Osteocyte (in vitro differentiated cells): ENCODE measurements at regions not wholly inside any gene's neighbourhood (a gene's known extent, or its start where the extent isn't known, plus 50 kb on each side); places are given as distances from the start of the nearest gene placed in this dataset.

ENCODE experiments used
- DNase-seq: peaks from one replicate; pipeline ENCODE4 v3.0.0; 2021; ENCODE audit warnings: mixed read lengths; ENCODE audit not compliant: unreplicated experiment; ENCODE audit errors: extremely low spot score
- H3K27ac Mint-ChIP-seq: one replicate; pipeline ENCODE4 v1.8.0; 2021; ENCODE audit warnings: mild to moderate bottlenecking, mixed read lengths; ENCODE audit not compliant: unreplicated experiment
- H3K27me3 Mint-ChIP-seq: one replicate; pipeline ENCODE4 v1.8.0; 2021; ENCODE audit warnings: mixed read lengths; ENCODE audit not compliant: unreplicated experiment
- H3K36me3 Mint-ChIP-seq: one replicate; pipeline ENCODE4 v1.8.0; 2021; ENCODE audit warnings: mixed read lengths; ENCODE audit not compliant: unreplicated experiment
- H3K4me1 Mint-ChIP-seq: one replicate; pipeline ENCODE4 v1.8.0; 2021; ENCODE audit warnings: mixed read lengths; ENCODE audit not compliant: unreplicated experiment
- H3K4me3 Mint-ChIP-seq: one replicate; pipeline ENCODE4 v1.8.0; 2021; ENCODE audit warnings: mild to moderate bottlenecking, moderate library complexity, mixed read lengths; ENCODE audit not compliant: unreplicated experiment
- H3K9me3 Mint-ChIP-seq: one replicate; pipeline ENCODE4 v1.8.0; 2021; ENCODE audit warnings: mixed read lengths; ENCODE audit not compliant: unreplicated experiment
- TF ChIP-seq, protein P1 (sequence below): fragments of 200-600 bp; sonication (generic); IDR thresholded peaks from 2 replicates; pipeline ENCODE4 v1.5.0; 2021; ENCODE audit warnings: antibody characterized with exemption, mild to moderate bottlenecking, moderate library complexity

DNA sequence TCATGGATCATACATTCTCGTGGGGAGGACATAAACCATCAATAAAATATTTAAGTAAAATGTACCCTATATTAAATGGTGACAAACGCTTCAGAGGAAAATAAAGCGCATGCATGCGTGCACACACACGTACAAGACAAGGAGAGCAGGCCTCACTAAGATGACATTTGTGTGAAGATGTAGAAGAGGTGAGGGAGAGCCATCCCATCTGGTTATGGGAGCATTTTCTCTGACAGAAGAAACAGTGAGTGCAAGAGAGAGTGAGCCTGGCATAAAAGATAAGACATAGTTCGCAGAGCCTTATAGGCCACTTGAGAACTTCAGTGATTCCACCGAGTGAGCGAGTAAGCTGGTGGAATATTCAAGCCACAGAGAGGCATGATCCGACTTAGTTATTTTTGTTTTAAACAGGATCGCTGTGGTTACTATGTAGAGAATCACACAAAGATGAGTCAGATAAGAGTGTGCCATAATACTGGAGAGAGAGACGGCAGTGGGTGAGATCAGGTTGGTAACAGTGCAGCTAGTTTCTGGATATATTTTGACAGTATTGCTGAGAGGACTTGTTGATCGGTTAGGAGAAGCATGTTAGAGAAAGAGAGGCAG, 624.2 kb downstream of the PLPP3 start:
- DNase-seq = no peak
- TF ChIP-seq, protein P1, sequence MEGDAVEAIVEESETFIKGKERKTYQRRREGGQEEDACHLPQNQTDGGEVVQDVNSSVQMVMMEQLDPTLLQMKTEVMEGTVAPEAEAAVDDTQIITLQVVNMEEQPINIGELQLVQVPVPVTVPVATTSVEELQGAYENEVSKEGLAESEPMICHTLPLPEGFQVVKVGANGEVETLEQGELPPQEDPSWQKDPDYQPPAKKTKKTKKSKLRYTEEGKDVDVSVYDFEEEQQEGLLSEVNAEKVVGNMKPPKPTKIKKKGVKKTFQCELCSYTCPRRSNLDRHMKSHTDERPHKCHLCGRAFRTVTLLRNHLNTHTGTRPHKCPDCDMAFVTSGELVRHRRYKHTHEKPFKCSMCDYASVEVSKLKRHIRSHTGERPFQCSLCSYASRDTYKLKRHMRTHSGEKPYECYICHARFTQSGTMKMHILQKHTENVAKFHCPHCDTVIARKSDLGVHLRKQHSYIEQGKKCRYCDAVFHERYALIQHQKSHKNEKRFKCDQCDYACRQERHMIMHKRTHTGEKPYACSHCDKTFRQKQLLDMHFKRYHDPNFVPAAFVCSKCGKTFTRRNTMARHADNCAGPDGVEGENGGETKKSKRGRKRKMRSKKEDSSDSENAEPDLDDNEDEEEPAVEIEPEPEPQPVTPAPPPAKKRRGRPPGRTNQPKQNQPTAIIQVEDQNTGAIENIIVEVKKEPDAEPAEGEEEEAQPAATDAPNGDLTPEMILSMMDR = no peak
- Mint-ChIP-seq H3K27ac (peak overlapping the region; percentile 15), H3K4me3 (no peak overlapping the region), H3K4me1 (peaks cover 29% of the 10 kb centered on the region), H3K27me3 (no peaks in the 10 kb centered on the region), H3K36me3 (no peaks in the 10 kb centered on the region), H3K9me3 (no peaks in the 10 kb centered on the region)

DNA sequence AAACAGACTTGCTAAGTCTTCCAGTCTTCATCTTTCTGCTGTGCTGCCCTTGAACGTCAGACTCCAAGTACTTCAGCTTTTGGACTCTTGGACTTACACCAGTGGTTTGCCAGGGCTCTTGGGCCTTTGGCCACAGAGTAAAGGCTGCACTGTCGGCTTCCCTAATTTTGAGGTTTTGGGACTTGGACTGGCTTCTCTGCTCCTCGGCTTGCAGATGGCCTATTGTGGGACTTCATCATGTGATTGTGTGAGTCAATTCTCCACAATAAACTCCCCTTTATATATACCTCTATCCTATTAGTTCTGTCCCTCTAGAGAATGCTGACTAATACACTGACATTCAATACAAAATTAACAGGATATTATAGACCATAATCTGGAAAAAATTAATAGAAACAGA, 628.1 kb downstream of the PLPP3 start:
- Mint-ChIP-seq H3K27ac (peak overlapping the region; percentile 55), H3K27me3 (no peaks in the 10 kb centered on the region), H3K4me3 (no peak overlapping the region), H3K36me3 (no peaks in the 10 kb centered on the region), H3K9me3 (no peaks in the 10 kb centered on the region), H3K4me1 (peaks cover 26% of the 10 kb centered on the region)
- no peak for DNase-seq
- TF ChIP-seq, protein P1 = no peak

DNA sequence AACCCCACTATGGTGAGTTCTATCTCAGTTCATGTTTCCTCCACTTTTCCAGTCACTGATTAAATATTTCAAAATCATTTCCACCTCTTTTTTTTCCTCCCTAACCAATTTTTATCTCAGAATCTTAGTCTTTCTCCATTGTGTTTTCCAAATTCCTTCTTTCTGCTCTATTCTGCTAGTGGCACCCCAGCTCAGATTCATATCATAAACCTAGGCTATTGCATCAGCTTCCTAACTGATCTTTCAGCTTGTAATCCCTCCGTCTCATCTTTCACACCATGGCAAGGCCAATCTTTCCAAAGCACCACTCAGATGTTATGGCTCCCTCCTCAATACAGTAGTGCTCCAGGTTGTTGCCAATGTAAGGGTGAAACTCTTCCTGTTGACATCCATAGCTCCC, 631.9 kb downstream of the PLPP3 start:
- Mint-ChIP-seq H3K27me3 (no peaks in the 10 kb centered on the region), H3K4me1 (peaks cover 11% of the 10 kb centered on the region), H3K27ac (no peak overlapping the region), H3K4me3 (no peak overlapping the region), H3K9me3 (no peaks in the 10 kb centered on the region), H3K36me3 (no peaks in the 10 kb centered on the region)
- DNase-seq = no peak
- TF ChIP-seq, protein P1 = no peak

DNA sequence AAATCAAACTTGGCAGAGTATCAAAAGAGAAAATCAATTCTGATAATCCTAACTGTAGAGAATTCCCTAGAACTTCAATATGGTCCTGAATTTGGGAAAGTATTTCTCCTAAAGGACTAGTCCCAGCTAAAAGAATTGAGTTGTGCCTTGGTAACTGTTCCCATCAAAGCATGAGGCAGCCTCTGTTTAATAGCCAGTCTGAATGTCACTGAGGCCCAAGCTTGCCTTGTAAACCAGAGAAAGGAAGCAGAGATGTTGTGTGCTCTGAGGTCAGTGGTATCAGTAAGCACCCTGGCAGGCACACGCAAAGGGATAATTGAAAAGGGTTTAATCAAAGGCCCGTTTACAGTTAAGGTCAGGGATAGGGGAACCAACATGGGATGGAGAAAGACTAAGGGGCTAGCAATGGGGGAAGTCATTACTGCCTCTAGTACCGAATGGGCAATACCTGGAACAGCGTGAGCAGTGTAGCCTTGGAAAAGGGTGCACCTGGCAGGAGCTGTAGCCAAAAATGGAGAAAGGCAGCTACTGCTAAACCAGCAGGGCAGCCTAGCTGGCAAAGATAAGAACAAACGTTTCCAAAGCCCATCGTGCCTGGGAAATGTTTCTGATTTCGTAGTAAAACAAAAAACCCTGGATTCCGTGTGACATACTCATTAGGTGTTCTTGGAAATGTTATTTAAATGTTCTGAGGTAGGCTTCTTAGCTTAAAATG, 635.5 kb downstream of the PLPP3 start:
- no peaks in the 10 kb centered on the region for H3K4me1 Mint-ChIP-seq
- DNase-seq = no peak
- H3K27ac Mint-ChIP-seq = no peak overlapping the region
- no peak overlapping the region for H3K4me3 Mint-ChIP-seq
- H3K27me3 Mint-ChIP-seq = no peaks in the 10 kb centered on the region
- H3K9me3 Mint-ChIP-seq = no peaks in the 10 kb centered on the region
- H3K36me3 Mint-ChIP-seq = no peaks in the 10 kb centered on the region
- TF ChIP-seq, protein P1 = no peak

DNA sequence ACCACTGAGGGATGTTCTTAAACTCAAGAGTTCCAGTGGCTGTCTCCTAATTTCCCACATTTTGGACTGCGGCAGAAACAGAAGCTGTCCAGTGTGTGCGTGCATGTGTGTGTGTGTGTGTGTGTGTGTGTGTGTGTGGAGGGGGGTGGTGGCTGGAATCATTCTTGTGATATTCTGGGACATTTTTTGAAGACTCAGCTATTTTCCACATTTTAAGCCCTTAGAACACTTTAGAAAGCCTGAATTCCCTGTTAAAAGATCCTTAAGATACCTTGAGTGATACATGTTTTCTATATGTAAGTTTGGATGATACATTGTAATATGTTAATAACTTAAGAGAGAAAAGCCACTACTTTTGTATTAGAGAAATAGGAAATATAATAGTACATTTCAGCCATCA, 636.4 kb downstream of the PLPP3 start:
- Mint-ChIP-seq H3K27ac (no peak overlapping the region), H3K9me3 (no peaks in the 10 kb centered on the region), H3K4me3 (no peak overlapping the region), H3K27me3 (no peaks in the 10 kb centered on the region), H3K36me3 (no peaks in the 10 kb centered on the region), H3K4me1 (peaks cover 8% of the 10 kb centered on the region)
- no peak for DNase-seq
- TF ChIP-seq, protein P1 = no peak
